ENCODE measurements at regions not wholly inside any gene's neighbourhood (a gene's known extent, or its start where the extent isn't known, plus 50 kb on each side); places are given as distances from the start of the nearest gene placed in this dataset.

GRCh38 chrX:102042372-102043325 lies 82.8 kb upstream of the TCEAL2 start:
- H2AK5ac ChIP-seq (ENCODE audit: low read depth, low read length), result no peak overlapping the region
- no peak overlapping the region for H3K27ac ChIP-seq (replicated peaks; ENCODE audit: low read length)
- no peak overlapping the region for H3K4me2 ChIP-seq (ENCODE audit: insufficient read depth, low read length, poor library complexity, severe bottlenecking)
- no peak overlapping the region for H4K91ac ChIP-seq (ENCODE audit: low read depth, low read length, poor library complexity)
- H3K36me3 ChIP-seq (replicated peaks in 1 of 2; ENCODE audit: control insufficient read depth in 2 of 2, insufficient read depth in 2 of 2, low read length in 2 of 2), result no peaks in the 10 kb centered on the region
- no peak overlapping the region for H3K23ac ChIP-seq (ENCODE audit: low read depth, low read length, poor library complexity)
- H2BK120ac ChIP-seq (ENCODE audit: low read depth, low read length), result no peak overlapping the region
- no peak overlapping the region for H2BK15ac ChIP-seq (ENCODE audit: low read length)
- no peak overlapping the region for H2BK5ac ChIP-seq (ENCODE audit: low read length)
- no peak overlapping the region for H3K18ac ChIP-seq (ENCODE audit: low read length)
- no CpG with 5 or more reads among the region's 7 CpGs for WGBS, 2 donors (ENCODE audit: extremely low coverage in 2 of 2, insufficient read length in 2 of 2, insufficient replicate concordance in 1 of 2)
- no peak overlapping the region for H2BK12ac ChIP-seq (ENCODE audit: low read length)
- H3K14ac ChIP-seq (ENCODE audit: low read length), result no peak overlapping the region
- H3K4me1 ChIP-seq (ENCODE audit: control insufficient read depth in 2 of 2, insufficient read depth in 1 of 2, low read depth in 1 of 2, low read length in 2 of 2), result no peaks in the 10 kb centered on the region
- no peaks in the 10 kb centered on the region for H3K9me3 ChIP-seq (replicated peaks in 1 of 2; ENCODE audit: control insufficient read depth in 2 of 2, insufficient read depth in 1 of 2, low read depth in 1 of 2, low read length in 2 of 2)
- H3K79me1 ChIP-seq (ENCODE audit: low read depth, low read length), result no peaks in the 10 kb centered on the region
- H3K9ac ChIP-seq (ENCODE audit: low read depth, low read length, poor library complexity), result no peak overlapping the region
- H3K4me3 ChIP-seq (ENCODE audit: low read length in 2 of 2), result no peak overlapping the region
- H3K4ac ChIP-seq (ENCODE audit: low read length), result no peak overlapping the region
- no peak overlapping the region for H2AFZ ChIP-seq (ENCODE audit: low read length)
- DNase-seq (ENCODE audit: low spot score), result no peak
- H4K8ac ChIP-seq (ENCODE audit: low read depth, low read length), result no peak overlapping the region
- H3K27me3 ChIP-seq (ENCODE audit: control insufficient read depth in 3 of 3, insufficient read depth in 3 of 3, low read depth in 1 of 3, low read length in 3 of 3), result no peaks in the 10 kb centered on the region

DNA sequence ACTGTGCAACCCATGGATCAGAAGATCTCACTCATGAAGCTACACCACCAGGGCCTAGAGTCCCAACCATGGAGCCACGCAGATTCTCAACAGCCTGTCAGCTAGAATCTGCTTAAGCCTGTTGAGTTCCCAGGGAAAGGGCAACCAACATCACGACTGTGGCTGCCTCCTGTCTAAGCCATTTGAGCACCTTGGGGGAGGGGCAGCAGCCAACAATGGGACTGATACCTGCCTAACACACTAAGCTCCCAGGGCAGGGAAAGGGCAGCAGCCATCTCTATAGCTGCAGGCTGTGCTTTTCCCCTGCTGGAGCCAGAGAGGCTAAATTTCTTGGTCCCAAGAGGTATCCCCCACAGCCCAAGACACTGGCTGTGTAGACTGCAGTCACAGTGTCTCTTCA lies 96.5 kb upstream of the TCEAL2 start:
- Histone ChIP-seq H4K91ac (ENCODE audit: low read depth, low read length, poor library complexity) (no peak overlapping the region), H4K8ac (ENCODE audit: low read depth, low read length) (no peak overlapping the region), H3K14ac (ENCODE audit: low read length) (no peak overlapping the region), H3K18ac (ENCODE audit: low read length) (no peak overlapping the region), H3K4me1 (ENCODE audit: control insufficient read depth in 2 of 2, insufficient read depth in 1 of 2, low read depth in 1 of 2, low read length in 2 of 2) (no peaks in the 10 kb centered on the region), H3K23ac (ENCODE audit: low read depth, low read length, poor library complexity) (no peak overlapping the region), H3K4me3 (ENCODE audit: low read length in 2 of 2) (no peak overlapping the region), H3K9me3 (replicated peaks in 1 of 2; ENCODE audit: control insufficient read depth in 2 of 2, insufficient read depth in 1 of 2, low read depth in 1 of 2, low read length in 2 of 2) (no peaks in the 10 kb centered on the region), H2AFZ (ENCODE audit: low read length) (no peak overlapping the region), H2BK15ac (ENCODE audit: low read length) (no peak overlapping the region), H3K27me3 (ENCODE audit: control insufficient read depth in 3 of 3, insufficient read depth in 3 of 3, low read depth in 1 of 3, low read length in 3 of 3) (no peaks in the 10 kb centered on the region), H3K4ac (ENCODE audit: low read length) (no peak overlapping the region), H2BK120ac (ENCODE audit: low read depth, low read length) (no peak overlapping the region), H3K4me2 (ENCODE audit: insufficient read depth, low read length, poor library complexity, severe bottlenecking) (no peak overlapping the region), H3K9ac (ENCODE audit: low read depth, low read length, poor library complexity) (no peak overlapping the region), H3K79me1 (ENCODE audit: low read depth, low read length) (no peaks in the 10 kb centered on the region), H3K27ac (replicated peaks; ENCODE audit: low read length) (no peak overlapping the region), H3K36me3 (replicated peaks in 1 of 2; ENCODE audit: control insufficient read depth in 2 of 2, insufficient read depth in 2 of 2, low read length in 2 of 2) (no peaks in the 10 kb centered on the region), H2AK5ac (ENCODE audit: low read depth, low read length) (no peak overlapping the region), H2BK12ac (ENCODE audit: low read length) (no peak overlapping the region), H2BK5ac (ENCODE audit: low read length) (no peak overlapping the region)
- DNase-seq (ENCODE audit: low spot score), result no peak
- no CpG with 5 or more reads among the region's 2 CpGs for WGBS, 2 donors (ENCODE audit: extremely low coverage in 2 of 2, insufficient read length in 2 of 2, insufficient replicate concordance in 1 of 2)

DNA sequence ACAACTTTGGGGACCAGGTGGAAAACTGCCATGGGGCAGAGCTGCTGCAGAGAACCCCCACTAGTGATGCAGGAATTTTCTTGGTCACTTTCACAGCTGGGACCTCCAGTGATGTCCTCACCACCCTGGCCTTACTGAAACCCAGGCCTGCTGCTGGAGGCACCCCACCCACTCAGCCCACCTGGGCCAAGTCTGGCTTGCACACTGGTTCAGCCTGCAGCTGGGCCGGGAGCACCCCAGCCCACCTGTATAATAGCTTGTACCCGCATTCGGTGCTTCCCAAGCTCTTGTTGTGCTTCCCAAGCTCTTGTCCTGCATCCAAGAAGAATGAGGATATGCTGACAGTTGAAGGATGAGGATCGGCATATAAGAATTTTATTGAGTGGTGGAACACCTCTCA lies 86.4 kb upstream of the ZMAT1 start:
- Histone ChIP-seq H2BK12ac (ENCODE audit: low read length) (no peak overlapping the region), H3K79me1 (ENCODE audit: low read depth, low read length) (no peaks in the 10 kb centered on the region), H3K27me3 (ENCODE audit: control insufficient read depth in 3 of 3, insufficient read depth in 3 of 3, low read depth in 1 of 3, low read length in 3 of 3) (no peaks in the 10 kb centered on the region), H3K18ac (ENCODE audit: low read length) (no peak overlapping the region), H3K4me1 (ENCODE audit: control insufficient read depth in 2 of 2, insufficient read depth in 1 of 2, low read depth in 1 of 2, low read length in 2 of 2) (no peaks in the 10 kb centered on the region), H3K9me3 (replicated peaks in 1 of 2; ENCODE audit: control insufficient read depth in 2 of 2, insufficient read depth in 1 of 2, low read depth in 1 of 2, low read length in 2 of 2) (no peaks in the 10 kb centered on the region), H3K36me3 (replicated peaks in 1 of 2; ENCODE audit: control insufficient read depth in 2 of 2, insufficient read depth in 2 of 2, low read length in 2 of 2) (no peaks in the 10 kb centered on the region), H3K27ac (replicated peaks; ENCODE audit: low read length) (no peak overlapping the region), H3K23ac (ENCODE audit: low read depth, low read length, poor library complexity) (no peak overlapping the region), H3K4me3 (ENCODE audit: low read length in 2 of 2) (no peak overlapping the region), H3K9ac (ENCODE audit: low read depth, low read length, poor library complexity) (no peak overlapping the region), H2AK5ac (ENCODE audit: low read depth, low read length) (no peak overlapping the region), H4K91ac (ENCODE audit: low read depth, low read length, poor library complexity) (no peak overlapping the region), H3K14ac (ENCODE audit: low read length) (no peak overlapping the region), H3K4ac (ENCODE audit: low read length) (no peak overlapping the region), H3K4me2 (ENCODE audit: insufficient read depth, low read length, poor library complexity, severe bottlenecking) (no peak overlapping the region), H2BK120ac (ENCODE audit: low read depth, low read length) (no peak overlapping the region), H2AFZ (ENCODE audit: low read length) (no peak overlapping the region), H2BK15ac (ENCODE audit: low read length) (no peak overlapping the region), H2BK5ac (ENCODE audit: low read length) (no peak overlapping the region), H4K8ac (ENCODE audit: low read depth, low read length) (no peak overlapping the region)
- DNase-seq (ENCODE audit: low spot score), result no peak
- no CpG with 5 or more reads among the region's 4 CpGs for whole genome bisulfite sequencing, 2 donors (ENCODE audit: extremely low coverage in 2 of 2, insufficient read length in 2 of 2, insufficient replicate concordance in 1 of 2)

DNA sequence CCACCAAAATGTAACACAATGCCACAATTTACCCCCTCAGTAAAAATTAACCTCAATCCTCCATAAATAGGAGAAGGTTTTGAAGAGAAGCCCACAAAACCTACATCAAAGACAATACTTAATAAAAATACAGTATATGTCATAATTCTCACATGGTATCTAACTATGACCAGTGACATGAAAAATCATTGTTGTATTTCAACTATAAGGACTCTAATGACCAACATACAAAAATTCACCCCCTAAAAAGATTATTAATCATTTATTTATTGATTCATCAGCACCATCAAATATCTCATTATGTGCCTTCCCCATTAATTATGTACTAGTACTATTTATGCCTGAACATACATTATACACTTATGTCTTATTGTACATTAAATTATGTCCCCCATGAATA lies 77.1 kb upstream of the ZMAT1 start:
- no peak overlapping the region for H2AK5ac ChIP-seq (ENCODE audit: low read depth, low read length)
- DNase-seq (ENCODE audit: low spot score), result no peak
- no peak overlapping the region for H2BK12ac ChIP-seq (ENCODE audit: low read length)
- no peak overlapping the region for H2BK5ac ChIP-seq (ENCODE audit: low read length)
- H3K9me3 ChIP-seq (replicated peaks in 1 of 2; ENCODE audit: control insufficient read depth in 2 of 2, insufficient read depth in 1 of 2, low read depth in 1 of 2, low read length in 2 of 2), result no peaks in the 10 kb centered on the region
- H3K36me3 ChIP-seq (replicated peaks in 1 of 2; ENCODE audit: control insufficient read depth in 2 of 2, insufficient read depth in 2 of 2, low read length in 2 of 2), result no peaks in the 10 kb centered on the region
- no peak overlapping the region for H3K4me2 ChIP-seq (ENCODE audit: insufficient read depth, low read length, poor library complexity, severe bottlenecking)
- no peaks in the 10 kb centered on the region for H3K27me3 ChIP-seq (ENCODE audit: control insufficient read depth in 3 of 3, insufficient read depth in 3 of 3, low read depth in 1 of 3, low read length in 3 of 3)
- no peak overlapping the region for H4K8ac ChIP-seq (ENCODE audit: low read depth, low read length)
- no peak overlapping the region for H2BK15ac ChIP-seq (ENCODE audit: low read length)
- H3K23ac ChIP-seq (ENCODE audit: low read depth, low read length, poor library complexity), result no peak overlapping the region
- H3K4ac ChIP-seq (ENCODE audit: low read length), result no peak overlapping the region
- H4K91ac ChIP-seq (ENCODE audit: low read depth, low read length, poor library complexity), result no peak overlapping the region
- H3K4me3 ChIP-seq (ENCODE audit: low read length in 2 of 2), result no peak overlapping the region
- H3K14ac ChIP-seq (ENCODE audit: low read length), result no peak overlapping the region
- H3K4me1 ChIP-seq (ENCODE audit: control insufficient read depth in 2 of 2, insufficient read depth in 1 of 2, low read depth in 1 of 2, low read length in 2 of 2), result no peaks in the 10 kb centered on the region
- no peak overlapping the region for H3K9ac ChIP-seq (ENCODE audit: low read depth, low read length, poor library complexity)
- no peak overlapping the region for H3K27ac ChIP-seq (replicated peaks; ENCODE audit: low read length)
- H2BK120ac ChIP-seq (ENCODE audit: low read depth, low read length), result no peak overlapping the region
- no peak overlapping the region for H3K18ac ChIP-seq (ENCODE audit: low read length)
- no peak overlapping the region for H2AFZ ChIP-seq (ENCODE audit: low read length)
- H3K79me1 ChIP-seq (ENCODE audit: low read depth, low read length), result no peaks in the 10 kb centered on the region
